Mucosa of rectum (tissue), 2 donors: ENCODE measurements at regions not wholly inside any gene's neighbourhood (a gene's known extent, or its start where the extent isn't known, plus 50 kb on each side); places are given as distances from the start of the nearest gene placed in this dataset.

Source experiments
- H3K27ac ChIP-seq, 2 donors: one replicate each; pipeline ENCODE4 v1.7.0; 2013; ENCODE audit warnings: inconsistent platforms in 2 of 2, low read depth in 2 of 2, low read length in 2 of 2
- H3K27me3 ChIP-seq, 2 donors: one replicate each; pipeline ENCODE4 v1.7.0; 2013; ENCODE audit warnings: low read length in 2 of 2; ENCODE audit not compliant: control insufficient read depth in 2 of 2, insufficient read depth in 2 of 2
- H3K36me3 ChIP-seq, 2 donors: one replicate each; pipeline ENCODE4 v1.7.0; 2013; ENCODE audit warnings: low read length in 2 of 2; ENCODE audit not compliant: control insufficient read depth in 2 of 2, insufficient read depth in 2 of 2
- H3K4me1 ChIP-seq, 2 donors: one replicate each; pipeline ENCODE4 v1.7.0; 2013; ENCODE audit warnings: low read length in 2 of 2, mild to moderate bottlenecking in 1 of 2; ENCODE audit not compliant: control insufficient read depth in 2 of 2, insufficient read depth in 2 of 2
- H3K4me3 ChIP-seq, 2 donors: one replicate each; pipeline ENCODE4 v1.7.0; 2013; ENCODE audit warnings: low read length in 2 of 2
- H3K9ac ChIP-seq, 2 donors: one replicate each; pipeline ENCODE4 v1.7.0; 2013; ENCODE audit warnings: low read length in 2 of 2, low read depth in 1 of 2, mild to moderate bottlenecking in 1 of 2
- H3K9me3 ChIP-seq, 2 donors: one replicate each; pipeline ENCODE4 v1.7.0; 2013; ENCODE audit warnings: low read length in 2 of 2; ENCODE audit not compliant: control insufficient read depth in 2 of 2
- donor health status: healthy.
- donor health status: Normal muscosa, but diverticular disease.

DNA sequence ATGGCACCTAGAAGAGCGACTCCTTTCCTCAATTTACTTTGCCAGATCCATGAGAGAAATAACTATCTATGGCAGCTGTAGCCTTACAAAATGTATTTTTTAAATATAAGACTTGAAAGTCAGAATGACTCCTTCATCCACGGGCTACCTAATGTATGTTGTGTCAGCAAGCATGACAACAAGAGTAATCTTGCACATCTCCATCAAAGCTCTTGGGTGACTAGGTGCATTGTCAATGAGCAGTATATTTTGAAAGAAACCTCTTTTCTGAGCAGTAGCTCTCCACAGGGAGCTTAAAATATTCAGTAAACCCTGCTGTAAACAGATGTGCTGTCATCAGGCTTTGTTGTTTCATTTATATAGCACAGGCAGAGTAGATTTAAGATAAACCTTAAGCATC lies 757.2 kb upstream of the PHF14 start:
- no peak overlapping the region for H3K4me3 ChIP-seq
- peaks cover 0 to 6% of the 10 kb centered on the region in 2 donors for H3K9me3 ChIP-seq
- no peaks in the 10 kb centered on the region for H3K36me3 ChIP-seq
- H3K4me1 ChIP-seq: no peaks in the 10 kb centered on the region
- no peaks in the 10 kb centered on the region for H3K27me3 ChIP-seq
- H3K9ac ChIP-seq: no peak overlapping the region
- H3K27ac ChIP-seq: no peak overlapping the region

DNA sequence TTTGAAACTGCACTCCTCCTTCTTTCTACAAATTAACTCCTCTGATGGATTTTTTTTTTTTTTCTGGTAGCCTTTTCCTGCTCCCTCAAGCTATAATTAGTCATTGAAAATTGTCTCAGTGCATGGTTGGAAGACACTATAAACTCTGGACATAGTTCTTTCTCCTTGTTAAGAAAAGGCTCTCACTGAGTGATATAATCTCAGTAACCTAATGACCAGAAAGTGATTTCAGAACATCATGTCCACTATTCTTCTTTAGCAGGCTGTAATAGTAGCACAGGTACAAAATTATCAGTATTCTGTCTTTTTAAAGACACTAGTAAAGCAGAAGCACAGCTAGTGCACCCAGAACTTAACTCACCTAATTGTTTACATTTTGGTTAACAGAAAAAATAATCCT lies 752.6 kb upstream of the PHF14 start:
- Histone ChIP-seq H3K36me3 (no peaks in the 10 kb centered on the region), H3K9ac (no peak overlapping the region), H3K27me3 (no peaks in the 10 kb centered on the region), H3K4me1 (no peaks in the 10 kb centered on the region), H3K4me3 (no peak overlapping the region), H3K9me3 (peaks cover 0 to 3% of the 10 kb centered on the region in 2 donors), H3K27ac (no peak overlapping the region)

DNA sequence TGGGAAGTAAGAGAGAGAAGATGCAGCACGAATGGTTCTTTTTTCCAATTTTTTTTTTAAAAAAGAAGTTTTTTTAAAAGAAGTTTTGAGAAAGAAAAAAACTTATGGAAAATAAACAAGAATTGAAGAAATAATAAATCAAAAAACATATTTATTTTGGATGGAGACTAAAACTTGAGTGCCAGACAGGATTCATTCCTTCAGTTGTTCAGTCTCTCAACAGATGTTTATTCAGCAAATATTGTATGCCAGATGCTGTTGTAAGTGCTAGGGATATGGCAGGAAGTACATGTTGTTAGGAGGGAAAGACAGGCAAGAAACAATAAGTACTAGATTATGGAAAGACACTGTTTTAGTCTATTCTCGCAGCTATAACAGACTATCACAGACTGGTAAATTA lies 750.7 kb upstream of the PHF14 start:
- H3K4me3 ChIP-seq: no peak overlapping the region
- no peaks in the 10 kb centered on the region for H3K4me1 ChIP-seq
- H3K36me3 ChIP-seq: no peaks in the 10 kb centered on the region
- no peak overlapping the region for H3K27ac ChIP-seq
- H3K9ac ChIP-seq: no peak overlapping the region
- no peaks in the 10 kb centered on the region for H3K27me3 ChIP-seq
- peaks cover 0 to 4% of the 10 kb centered on the region in 2 donors for H3K9me3 ChIP-seq

DNA sequence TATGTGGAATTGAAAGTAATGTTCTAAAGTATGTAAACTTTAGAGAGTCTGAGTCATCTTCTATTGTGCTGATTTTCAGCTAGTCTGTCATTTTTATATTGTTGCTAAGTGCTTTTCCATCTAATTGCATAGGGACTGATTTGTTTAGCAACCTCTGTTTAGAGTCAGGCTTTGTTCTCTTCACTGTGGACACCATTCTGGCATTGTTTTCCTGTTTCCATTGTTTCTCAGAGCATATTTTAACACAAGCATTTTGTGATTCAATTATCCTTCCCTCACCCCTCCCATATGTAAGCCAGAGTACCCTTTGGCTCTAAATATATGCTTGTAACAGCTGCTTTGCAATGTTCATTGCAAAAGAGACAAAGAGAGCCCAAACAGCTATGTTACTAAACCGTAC lies 748.4 kb upstream of the PHF14 start:
- H3K27ac ChIP-seq: no peak overlapping the region

DNA sequence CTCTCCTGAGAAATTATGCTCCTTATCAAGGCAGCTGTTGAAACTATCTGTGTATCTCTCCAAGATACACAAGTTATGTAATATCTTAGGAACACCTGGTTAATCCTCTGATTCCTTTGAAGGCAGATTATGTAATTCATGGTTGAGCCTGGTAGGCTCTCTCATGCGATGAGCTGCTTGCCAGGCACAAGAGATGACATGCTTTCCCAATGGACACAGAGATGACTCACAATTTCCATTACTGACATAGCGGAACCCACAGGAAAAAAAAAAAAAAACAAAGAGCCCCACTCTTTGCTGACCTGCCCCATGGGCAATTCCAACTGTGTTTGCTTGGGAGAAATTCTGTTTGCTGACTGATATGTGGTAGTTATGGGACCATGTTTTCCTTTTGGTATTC lies 736.4 kb upstream of the PHF14 start:
- Histone ChIP-seq H3K9me3 (no peaks in the 10 kb centered on the region), H3K4me1 (no peaks in the 10 kb centered on the region), H3K36me3 (no peaks in the 10 kb centered on the region), H3K27ac (no peak overlapping the region), H3K9ac (no peak overlapping the region), H3K4me3 (no peak overlapping the region), H3K27me3 (no peaks in the 10 kb centered on the region)

More for the DNA sequence above, 748.4 kb upstream of the PHF14 start:
- Histone ChIP-seq H3K27me3 (no peaks in the 10 kb centered on the region), H3K4me3 (no peak overlapping the region), H3K4me1 (no peaks in the 10 kb centered on the region), H3K9ac (no peak overlapping the region), H3K9me3 (peaks cover 0 to 4% of the 10 kb centered on the region in 2 donors), H3K36me3 (no peaks in the 10 kb centered on the region)

DNA sequence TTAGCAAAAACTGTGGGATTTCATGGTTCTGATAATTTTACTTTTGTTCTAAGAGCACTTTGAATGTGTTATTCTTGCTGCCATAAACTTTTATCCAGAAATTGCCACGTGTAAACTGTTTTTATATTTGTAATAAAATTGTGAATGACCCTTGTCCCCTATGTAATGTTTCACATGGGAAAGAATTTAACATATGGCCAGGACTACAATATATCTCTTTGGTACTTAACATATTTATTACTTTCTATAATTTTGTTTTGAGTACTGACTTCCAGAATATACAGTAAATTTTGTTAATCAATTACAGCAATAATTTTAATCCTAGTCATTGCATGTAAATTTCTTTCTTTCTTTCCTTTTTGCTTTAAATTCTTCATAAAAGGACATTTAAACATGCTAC lies 735.0 kb upstream of the PHF14 start:
- H3K27me3 ChIP-seq: no peaks in the 10 kb centered on the region
- H3K27ac ChIP-seq: no peak overlapping the region
- H3K4me3 ChIP-seq: no peak overlapping the region
- no peaks in the 10 kb centered on the region for H3K36me3 ChIP-seq
- no peaks in the 10 kb centered on the region for H3K4me1 ChIP-seq
- no peak overlapping the region for H3K9ac ChIP-seq
- H3K9me3 ChIP-seq: no peaks in the 10 kb centered on the region

DNA sequence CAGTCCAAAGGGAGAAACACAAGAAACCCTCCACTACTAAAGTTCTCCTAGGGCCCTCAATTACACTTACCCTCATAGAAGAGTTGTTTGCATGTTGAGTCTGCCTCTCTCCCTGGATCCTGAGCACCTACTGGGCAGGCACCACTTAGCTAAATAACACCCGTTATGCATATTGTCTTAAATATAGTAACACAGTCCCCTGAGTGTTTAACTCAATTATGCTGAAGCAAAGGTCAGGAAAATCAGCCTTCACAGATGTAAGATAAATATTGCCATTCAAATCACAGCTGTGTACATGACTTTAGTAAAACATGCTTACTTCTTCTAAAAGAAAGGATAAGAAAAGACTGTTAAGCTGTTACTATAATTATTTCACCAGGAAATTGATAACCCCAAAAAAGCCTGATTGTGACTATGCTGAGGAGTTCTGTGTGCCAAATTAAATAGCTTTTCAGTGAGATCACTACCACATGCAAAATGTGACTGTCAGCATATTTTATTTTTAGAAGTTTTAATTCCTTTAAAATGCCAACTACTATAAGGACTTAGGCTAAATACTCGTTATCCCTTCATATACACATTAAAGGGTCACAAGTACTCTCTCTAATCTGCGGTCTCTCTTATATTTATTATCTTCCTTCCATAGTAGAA lies 733.9 kb upstream of the PHF14 start:
- H3K27ac ChIP-seq: no peak overlapping the region
- H3K4me3 ChIP-seq: no peak overlapping the region
- no peak overlapping the region for H3K9ac ChIP-seq
- no peaks in the 10 kb centered on the region for H3K4me1 ChIP-seq
- H3K9me3 ChIP-seq: no peaks in the 10 kb centered on the region
- no peaks in the 10 kb centered on the region for H3K36me3 ChIP-seq
- H3K27me3 ChIP-seq: no peaks in the 10 kb centered on the region

DNA sequence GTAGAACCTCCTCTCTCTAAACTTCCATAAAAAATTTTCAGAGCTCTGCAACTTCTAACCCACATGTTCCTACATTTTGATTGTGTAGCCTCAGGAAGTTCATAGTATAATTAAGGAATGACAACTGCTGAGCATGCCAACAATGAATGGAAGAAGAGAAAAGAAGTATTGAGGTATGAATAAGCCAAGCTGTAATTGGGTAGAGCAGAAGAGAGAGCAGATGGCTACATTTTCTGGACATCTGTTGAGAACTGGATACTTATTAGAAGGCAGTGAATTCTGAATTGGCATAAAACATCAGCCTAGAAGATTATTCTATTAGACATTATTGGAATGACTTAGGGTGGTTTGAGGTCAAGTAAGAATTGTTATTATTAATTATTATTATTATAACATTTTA lies 728.3 kb upstream of the PHF14 start:
- H3K4me1 ChIP-seq: no peaks in the 10 kb centered on the region

DNA sequence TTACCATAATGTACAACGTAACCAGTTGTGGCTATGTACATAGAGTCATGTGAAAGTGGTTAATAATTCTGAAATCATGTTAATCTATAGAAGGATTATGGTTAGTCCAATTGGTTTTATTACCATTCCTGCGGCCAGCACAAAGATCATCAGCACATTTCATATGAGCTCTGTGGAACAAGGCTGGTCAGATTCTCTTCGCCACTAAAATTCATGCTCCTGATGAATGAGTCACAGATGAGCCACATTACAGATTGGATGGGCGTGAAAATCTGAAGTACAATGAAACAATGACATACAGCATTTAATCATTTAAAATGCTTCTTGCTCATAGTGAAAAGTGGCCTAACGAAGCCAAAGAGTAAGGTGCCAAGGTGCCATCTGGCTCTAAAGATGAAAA lies 716.2 kb upstream of the PHF14 start:
- peaks cover 0 to 3% of the 10 kb centered on the region in 2 donors for H3K9me3 ChIP-seq
- H3K27me3 ChIP-seq: no peaks in the 10 kb centered on the region
- no peak overlapping the region for H3K9ac ChIP-seq
- H3K4me3 ChIP-seq: no peak overlapping the region
- no peak overlapping the region for H3K27ac ChIP-seq
- H3K36me3 ChIP-seq: no peaks in the 10 kb centered on the region
- H3K4me1 ChIP-seq: no peaks in the 10 kb centered on the region

More for the DNA sequence above, 728.3 kb upstream of the PHF14 start:
- Histone ChIP-seq H3K9me3 (peaks cover 4% of the 10 kb centered on the region in 2 donors), H3K27ac (no peak overlapping the region), H3K27me3 (no peaks in the 10 kb centered on the region), H3K4me3 (no peak overlapping the region), H3K9ac (no peak overlapping the region), H3K36me3 (no peaks in the 10 kb centered on the region)

DNA sequence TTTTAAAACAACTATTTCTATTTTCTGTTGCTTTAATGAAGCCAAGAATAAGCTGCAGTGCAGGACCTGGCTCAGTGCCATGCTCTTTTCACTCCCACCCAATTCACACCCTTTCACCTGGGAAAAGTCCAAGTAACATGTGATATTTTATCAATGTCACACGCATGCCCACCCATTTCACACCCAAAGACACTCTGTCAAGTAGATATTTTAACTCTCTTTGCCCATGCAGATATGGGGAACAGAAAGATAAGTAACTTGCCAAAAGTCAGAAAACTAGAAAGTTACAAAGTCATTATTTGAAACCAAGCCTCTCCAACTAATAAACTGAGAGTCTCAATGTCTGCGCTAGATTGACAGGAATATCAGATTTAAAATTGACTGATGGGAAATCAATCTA lies 706.7 kb upstream of the PHF14 start:
- Histone ChIP-seq H3K36me3 (no peaks in the 10 kb centered on the region), H3K4me1 (no peaks in the 10 kb centered on the region), H3K27me3 (no peaks in the 10 kb centered on the region), H3K9me3 (no peaks in the 10 kb centered on the region), H3K9ac (no peak overlapping the region), H3K27ac (no peak overlapping the region), H3K4me3 (no peak overlapping the region)

DNA sequence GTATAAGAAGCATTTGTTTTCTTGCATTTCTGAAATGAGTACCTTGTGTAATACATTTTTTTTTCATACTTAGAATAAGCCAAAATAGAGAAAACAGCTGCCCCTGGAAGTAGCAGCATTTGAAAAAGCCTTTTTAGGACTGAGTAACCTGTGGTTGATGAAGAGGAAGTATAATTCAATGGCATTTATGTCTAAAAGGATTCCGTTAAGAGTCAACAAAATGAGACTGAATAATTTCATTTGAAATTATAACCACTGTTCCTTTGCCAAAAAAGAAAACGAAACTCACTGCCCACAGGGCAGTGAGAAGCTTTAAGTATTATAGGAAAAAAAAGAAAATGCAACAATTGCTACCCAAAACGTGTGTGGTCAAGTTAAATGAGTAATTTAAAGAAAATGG lies 705.6 kb upstream of the PHF14 start:
- Histone ChIP-seq H3K27me3 (no peaks in the 10 kb centered on the region), H3K27ac (no peak overlapping the region), H3K4me1 (no peaks in the 10 kb centered on the region), H3K9ac (no peak overlapping the region), H3K4me3 (no peak overlapping the region), H3K9me3 (no peaks in the 10 kb centered on the region), H3K36me3 (no peaks in the 10 kb centered on the region)
